Left cardiac atrium (tissue), 4 donors: ENCODE measurements at regions not wholly inside any gene's neighbourhood (a gene's known extent, or its start where the extent isn't known, plus 50 kb on each side); places are given as distances from the start of the nearest gene placed in this dataset.
A peak's percentile ranks its signal among the peaks of the same experiment; 100 is the strongest.
"Not testable (repeated sequence)": the region's sequence is repeated elsewhere in the genome, so short reads cannot be mapped to it uniquely, and the experiment has no call there.

ENCODE experiments used
- ATAC-seq, 2 donors: fragments of 200-7000 bp; cut with Tn5 transposase; one replicate each; pipeline ENCODE4 v1.9.1; 2020; ENCODE audit warnings: mild to moderate bottlenecking in 2 of 2, moderate library complexity in 2 of 2
- DNase-seq: peaks from one replicate; pipeline ENCODE4 v3.0.0-alpha.2; 2020
- intact Hi-C, 2 donors: fragments of 100-400 bp; cut with DNase I; formaldehyde crosslinking; loops; one replicate each; pipeline versions ENCODE4 v1.14.1 to v1.15.1; 2022 to 2023
- donor health status: DM: no; HTN: yes; CAD: no.
- donor health status: DM: no; HTN: yes; CAD: no; lungs with severe emphysema.
- donor health status: DM: yes; HTN: yes; CAD: no.
- donor health status: Dilated cardiomyopathy.

- intact Hi-C loops, result no loop called here
- DNase-seq, result no peak
- ATAC-seq, result peak; percentile 15 to 30
Measured at GRCh38 chr13:59415498-59415897, 748.2 kb downstream of the DIAPH3 start.

GRCh38 chr13:59416561-59416960, 747.2 kb downstream of the DIAPH3 start:
- intact Hi-C loops, result no loop called here
- ATAC-seq, result no peak
- no peak for DNase-seq

GRCh38 chr13:59422646-59423045, 741.1 kb downstream of the DIAPH3 start:
- intact Hi-C loops, result no loop called here
- no peak for DNase-seq
- ATAC-seq, result peak in 1 of 2 donors; percentile 19

GRCh38 chr13:59423708-59424340, 739.9 kb downstream of the DIAPH3 start:
- DNase-seq (no peak), ATAC-seq (no peak)
- intact Hi-C loops, result no loop called here

GRCh38 chr13:59424661-59425060, 739.1 kb downstream of the DIAPH3 start:
- ATAC-seq, result no peak
- intact Hi-C loops, result no loop called here
- no peak for DNase-seq

GRCh38 chr13:59425211-59425741, 738.5 kb downstream of the DIAPH3 start:
- intact Hi-C loops, result no loop called here
- ATAC-seq (no peak), DNase-seq (no peak)

- ATAC-seq, result no peak
- DNase-seq, result no peak
- intact Hi-C loops, result no loop called here
Measured at GRCh38 chr13:59435024-59435423, 728.7 kb downstream of the DIAPH3 start.

- ATAC-seq (no peak), DNase-seq (no peak)
- intact Hi-C loops, result no loop called here
Measured at GRCh38 chr13:59437544-59438301, 726.0 kb downstream of the DIAPH3 start.

GRCh38 chr13:59439776-59440428, 723.8 kb downstream of the DIAPH3 start:
- DNase-seq (no peak), ATAC-seq (no peak)
- intact Hi-C loops, result no loop called here

- intact Hi-C loops, ATAC-seq, DNase-seq: not testable (repeated sequence)
Measured at GRCh38 chr13:59441068-59441467, 722.7 kb downstream of the DIAPH3 start.

- DNase-seq (no peak), ATAC-seq (no peak)
- intact Hi-C loops, result no loop called here
Measured at GRCh38 chr13:59441596-59442280, 722.0 kb downstream of the DIAPH3 start.

- ATAC-seq, result no peak
- intact Hi-C loops, result no loop called here
- DNase-seq, result no peak
Measured at GRCh38 chr13:59442461-59442860, 721.3 kb downstream of the DIAPH3 start.

GRCh38 chr13:59442944-59443486, 720.7 kb downstream of the DIAPH3 start:
- ATAC-seq (no peak), DNase-seq (no peak)
- intact Hi-C loops, result no loop called here

GRCh38 chr13:59444210-59444857, 719.4 kb downstream of the DIAPH3 start:
- intact Hi-C loops, result no loop called here
- ATAC-seq, result no peak
- no peak for DNase-seq

- intact Hi-C loops, result no loop called here
- ATAC-seq (no peak), DNase-seq (no peak)
Measured at GRCh38 chr13:59445812-59446211, 717.9 kb downstream of the DIAPH3 start.

GRCh38 chr13:59446391-59446790, 717.3 kb downstream of the DIAPH3 start:
- ATAC-seq (no peak), DNase-seq (no peak)
- intact Hi-C loops, result no loop called here

GRCh38 chr13:59447031-59447430, 716.7 kb downstream of the DIAPH3 start:
- DNase-seq (no peak), ATAC-seq (no peak)
- intact Hi-C loops, result no loop called here

- no peak for ATAC-seq
- no peak for DNase-seq
- intact Hi-C loops, result no loop called here
Measured at GRCh38 chr13:59447846-59448620, 715.7 kb downstream of the DIAPH3 start.
